ENCODE measurements at regions not wholly inside any gene's neighbourhood (a gene's known extent, or its start where the extent isn't known, plus 50 kb on each side); places are given as distances from the start of the nearest gene placed in this dataset.
"Not testable (repeated sequence)": the region's sequence is repeated elsewhere in the genome, so short reads cannot be mapped to it uniquely, and the experiment has no call there.

GRCh38 chr14:49033131-49033530, 553.0 kb downstream of the RPS29 start:
- H3K4me3 Mint-ChIP-seq (ENCODE audit: unreplicated experiment), result no peak overlapping the region
- peaks cover under 1% of the 10 kb centered on the region for H3K27me3 Mint-ChIP-seq (ENCODE audit: low read depth)
- no peak for TF ChIP-seq CTCF (IDR thresholded peaks at IDR 0.05)
- H3K27ac Mint-ChIP-seq (ENCODE audit: unreplicated experiment), result no peak overlapping the region
- no peaks in the 10 kb centered on the region for H3K36me3 Mint-ChIP-seq (ENCODE audit: low read depth)
- DNase-seq (ENCODE audit: low spot score), result no peak
- H3K4me1 Mint-ChIP-seq (ENCODE audit: low read depth), result no peaks in the 10 kb centered on the region
- H3K9me3 Mint-ChIP-seq (ENCODE audit: low read depth), result no peaks in the 10 kb centered on the region

DNA sequence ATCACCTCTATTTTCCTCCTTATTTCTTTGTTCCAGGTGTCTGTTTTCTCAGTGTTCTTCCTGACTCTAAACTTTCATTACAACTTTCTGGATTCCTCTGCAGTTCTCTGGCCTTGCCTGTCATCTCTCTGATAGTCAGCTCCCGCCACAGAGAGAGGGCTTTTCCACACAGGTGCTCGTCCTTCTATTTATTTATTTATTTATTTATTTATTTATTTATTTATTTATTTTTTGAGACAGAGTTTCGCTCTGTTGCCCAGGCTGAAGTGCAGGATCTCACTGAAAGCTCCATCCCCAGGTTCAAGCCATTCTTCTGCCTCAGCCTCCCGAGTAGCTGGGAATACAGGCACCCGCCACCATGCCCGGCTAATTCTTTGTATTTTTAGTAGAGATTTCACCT, 554.5 kb downstream of the RPS29 start:
- not testable (repeated sequence) for H3K27me3 Mint-ChIP-seq (ENCODE audit: low read depth); H3K4me3 Mint-ChIP-seq (ENCODE audit: unreplicated experiment); H3K4me1 Mint-ChIP-seq (ENCODE audit: low read depth); H3K9me3 Mint-ChIP-seq (ENCODE audit: low read depth); H3K27ac Mint-ChIP-seq (ENCODE audit: unreplicated experiment); H3K36me3 Mint-ChIP-seq (ENCODE audit: low read depth); DNase-seq (ENCODE audit: low spot score)

DNA sequence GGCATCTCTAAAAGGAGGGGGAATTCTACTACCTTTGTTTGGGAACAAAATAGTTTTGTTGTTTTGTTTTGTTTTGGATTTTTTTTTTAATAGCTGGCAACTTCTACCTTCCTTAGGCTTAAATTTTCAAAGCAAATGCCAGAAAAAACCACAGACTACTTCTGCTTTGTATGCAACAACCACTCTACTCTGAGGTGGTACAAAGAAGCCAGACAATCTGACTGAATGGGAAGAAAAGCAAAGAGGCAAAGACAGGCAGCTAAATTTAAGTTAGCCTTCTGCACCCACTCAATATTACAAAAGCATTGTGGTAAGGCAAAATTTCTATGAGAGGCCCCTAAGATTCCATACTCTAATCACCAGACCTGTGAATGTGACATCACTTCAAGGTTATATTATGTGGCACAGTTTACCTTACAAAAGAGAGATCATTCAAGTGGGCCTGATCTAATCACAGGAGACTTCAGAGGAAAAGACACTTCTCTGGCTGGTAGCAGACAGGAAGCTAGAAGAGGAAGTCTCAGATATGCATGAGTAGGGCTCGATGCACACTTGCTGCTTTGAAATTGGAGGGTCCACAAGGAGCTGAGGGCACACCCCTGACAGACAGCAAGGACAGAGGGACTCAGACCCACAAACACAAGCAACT, 566.6 kb downstream of the RPS29 start:
- no peak for TF ChIP-seq CTCF (IDR thresholded peaks at IDR 0.05)
- H3K4me1 Mint-ChIP-seq (ENCODE audit: low read depth), result no peaks in the 10 kb centered on the region
- H3K27me3 Mint-ChIP-seq (ENCODE audit: low read depth), result no peaks in the 10 kb centered on the region
- no peak overlapping the region for H3K27ac Mint-ChIP-seq (ENCODE audit: unreplicated experiment)
- DNase-seq (ENCODE audit: low spot score), result no peak
- no peak overlapping the region for H3K4me3 Mint-ChIP-seq (ENCODE audit: unreplicated experiment)
- no peaks in the 10 kb centered on the region for H3K9me3 Mint-ChIP-seq (ENCODE audit: low read depth)
- no peaks in the 10 kb centered on the region for H3K36me3 Mint-ChIP-seq (ENCODE audit: low read depth)

DNA sequence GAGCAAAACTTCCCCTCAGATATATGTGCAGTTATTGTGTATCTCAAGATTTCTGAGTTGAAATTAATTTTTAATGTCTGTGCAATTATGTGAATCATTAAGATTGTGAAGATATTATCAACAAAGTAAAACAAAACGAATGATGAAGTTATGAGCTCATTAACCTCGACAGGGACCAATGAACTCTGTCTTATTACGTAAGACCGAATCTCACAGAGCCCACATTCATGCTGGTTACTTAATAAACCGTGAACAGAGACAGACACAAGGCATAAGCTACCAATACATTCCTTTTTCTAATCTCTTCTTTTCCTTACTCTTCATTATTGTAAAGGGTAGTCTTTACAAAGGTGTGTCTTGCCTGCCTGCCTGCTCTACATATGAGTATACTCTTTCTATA, 568.7 kb downstream of the RPS29 start:
- Mint-ChIP-seq H3K4me3 (ENCODE audit: unreplicated experiment) (no peak overlapping the region), H3K9me3 (ENCODE audit: low read depth) (no peaks in the 10 kb centered on the region), H3K27me3 (ENCODE audit: low read depth) (no peaks in the 10 kb centered on the region), H3K36me3 (ENCODE audit: low read depth) (no peaks in the 10 kb centered on the region), H3K4me1 (ENCODE audit: low read depth) (no peaks in the 10 kb centered on the region), H3K27ac (ENCODE audit: unreplicated experiment) (no peak overlapping the region)
- TF ChIP-seq CTCF (IDR thresholded peaks at IDR 0.05), result no peak
- no peak for DNase-seq (ENCODE audit: low spot score)

- no peaks in the 10 kb centered on the region for H3K36me3 Mint-ChIP-seq (ENCODE audit: low read depth)
- H3K27ac Mint-ChIP-seq (ENCODE audit: unreplicated experiment), result no peak overlapping the region
- H3K27me3 Mint-ChIP-seq (ENCODE audit: low read depth), result no peaks in the 10 kb centered on the region
Observed at GRCh38 chr14:49016381-49016780, 569.8 kb downstream of the RPS29 start.

More at GRCh38 chr14:49016381-49016780, 569.8 kb downstream of the RPS29 start:
- H3K9me3 Mint-ChIP-seq (ENCODE audit: low read depth), result no peaks in the 10 kb centered on the region
- no peak for DNase-seq (ENCODE audit: low spot score)
- H3K4me3 Mint-ChIP-seq (ENCODE audit: unreplicated experiment), result no peak overlapping the region
- no peak for TF ChIP-seq CTCF (IDR thresholded peaks at IDR 0.05)
- H3K4me1 Mint-ChIP-seq (ENCODE audit: low read depth), result no peaks in the 10 kb centered on the region

Data from chondrocyte (in vitro differentiated cells).